SU-DHL-6 (cell line): ENCODE measurements at regions not wholly inside any gene's neighbourhood (a gene's known extent, or its start where the extent isn't known, plus 50 kb on each side); places are given as distances from the start of the nearest gene placed in this dataset.
"Not testable (repeated sequence)": the region's sequence is repeated elsewhere in the genome, so short reads cannot be mapped to it uniquely, and the experiment has no call there.

Experiments
- H2AFZ ChIP-seq: fragments of 200-600 bp; sonication (generic); 2 replicates; pipeline ENCODE4 v1.6.1; 2014; ENCODE audit warnings: low read depth, mild to moderate bottlenecking, moderate library complexity, mixed read lengths, antibody characterized with exemption, low read length; ENCODE audit not compliant: severe bottlenecking
- H3F3A ChIP-seq: fragments of 200-600 bp; shearing (Covaris generic); 2 replicates; pipeline ENCODE4 v1.6.0; 2016; ENCODE audit warnings: antibody characterized with exemption, mild to moderate bottlenecking; ENCODE audit not compliant: insufficient read depth
- H3K27ac ChIP-seq: fragments of 200-600 bp; sonication (generic); 2 replicates; pipeline ENCODE4 v1.5.1; 2016; ENCODE audit warnings: low read depth, mild to moderate bottlenecking, low read length, moderate library complexity, mixed read lengths
- H3K27me3 ChIP-seq: fragments of 200-600 bp; sonication (generic), shearing (Covaris generic); 2 replicates; pipeline ENCODE4 v1.6.0; 2014; ENCODE audit warnings: mild to moderate bottlenecking, low read length
- H3K36me3 ChIP-seq: fragments of 200-600 bp; sonication (generic); 2 replicates; pipeline ENCODE4 v1.6.1; 2014; ENCODE audit warnings: mild to moderate bottlenecking, low read length, mixed read lengths
- H3K4me2 ChIP-seq: fragments of 300-600, 200-600 bp; shearing (Covaris generic), sonication (generic); 2 replicates; pipeline ENCODE4 v1.6.0; 2014; ENCODE audit warnings: low read length, low read depth, mild to moderate bottlenecking; ENCODE audit not compliant: poor library complexity, severe bottlenecking
- H3K4me3 ChIP-seq: fragments of 200-600 bp; sonication (generic); 2 replicates; pipeline ENCODE4 v1.5.1; 2014; ENCODE audit warnings: antibody characterized with exemption, low read length, mild to moderate bottlenecking, mixed read lengths; ENCODE audit not compliant: insufficient read depth, poor library complexity, severe bottlenecking
- H3K79me2 ChIP-seq: fragments of 200-600 bp; sonication (generic); 2 replicates; pipeline ENCODE4 v1.6.1; 2014; ENCODE audit warnings: mild to moderate bottlenecking, low read length, moderate library complexity; ENCODE audit not compliant: insufficient read depth
- H3K9ac ChIP-seq: fragments of 200-600 bp; sonication (generic); 2 replicates; pipeline ENCODE4 v1.7.0; 2014; ENCODE audit warnings: mild to moderate bottlenecking, low read length
- H3K9me2 ChIP-seq: fragments of 200-600 bp; sonication (generic); replicated peaks from 2 replicates; pipeline ENCODE4 v1.6.1; 2014; ENCODE audit warnings: low read length; ENCODE audit not compliant: insufficient read depth
- H3K9me3 ChIP-seq: fragments of 200-600 bp; sonication (generic); 2 replicates; pipeline ENCODE4 v1.6.1; 2014; ENCODE audit warnings: low read length, mixed read lengths; ENCODE audit not compliant: insufficient read depth
- H4K20me1 ChIP-seq: fragments of 200-600 bp; sonication (generic); 2 replicates; pipeline ENCODE4 v1.6.1; 2014; ENCODE audit warnings: low read depth, mild to moderate bottlenecking, antibody characterized with exemption, low read length, moderate library complexity, mixed read lengths
- CTCF ChIP-seq: fragments of 200-600 bp; sonication (generic); IDR thresholded peaks from one replicate; pipeline ENCODE4 v1.5.1; 2017; ENCODE audit warnings: antibody characterized with exemption, mild to moderate bottlenecking, low read length, moderate library complexity; ENCODE audit not compliant: insufficient read depth, poor library complexity, severe bottlenecking
- EZH2phosphoT487 ChIP-seq: fragments of 200-600 bp; sonication (generic), shearing (Covaris generic); conservative IDR thresholded peaks from 2 replicates; pipeline ENCODE4 v1.6.1; 2018; ENCODE audit warnings: mild to moderate bottlenecking, antibody characterized with exemption, low read length, moderate library complexity, mixed read lengths

- H4K20me1 ChIP-seq, result no peaks in the 10 kb centered on the region
- no peaks in the 10 kb centered on the region for H3K9me2 ChIP-seq
- H3K4me3 ChIP-seq, result no peak overlapping the region
- H3K27ac ChIP-seq, result no peak overlapping the region
- H3K36me3 ChIP-seq, result no peaks in the 10 kb centered on the region
- no peaks in the 10 kb centered on the region for H3K9me3 ChIP-seq
- H3K79me2 ChIP-seq, result no peaks in the 10 kb centered on the region
- H3K9ac ChIP-seq, result no peak overlapping the region
- H3K4me2 ChIP-seq, result no peak overlapping the region
- TF ChIP-seq CTCF, result no peak
- no peak for TF ChIP-seq EZH2phosphoT487
- H3K27me3 ChIP-seq, result no peaks in the 10 kb centered on the region
- no peak overlapping the region for H2AFZ ChIP-seq
- no peaks in the 10 kb centered on the region for H3F3A ChIP-seq
These were observed 204.0 kb upstream of the AVPR1A start for GRCh38 chr12:63354969-63355368.

GRCh38 chr12:63353559-63353958 lies 202.6 kb upstream of the AVPR1A start:
- H2AFZ ChIP-seq, result no peak overlapping the region
- TF ChIP-seq CTCF (no peak), EZH2phosphoT487 (no peak)
- H3K9me2 ChIP-seq, result no peaks in the 10 kb centered on the region
- no peak overlapping the region for H3K4me3 ChIP-seq
- no peaks in the 10 kb centered on the region for H3K9me3 ChIP-seq
- H3K36me3 ChIP-seq, result no peaks in the 10 kb centered on the region
- H3K4me2 ChIP-seq, result no peak overlapping the region
- no peaks in the 10 kb centered on the region for H4K20me1 ChIP-seq
- H3F3A ChIP-seq, result no peaks in the 10 kb centered on the region
- no peaks in the 10 kb centered on the region for H3K79me2 ChIP-seq
- no peak overlapping the region for H3K27ac ChIP-seq
- H3K9ac ChIP-seq, result no peak overlapping the region
- no peaks in the 10 kb centered on the region for H3K27me3 ChIP-seq

GRCh38 chr12:63351370-63351769 lies 200.4 kb upstream of the AVPR1A start:
- H3K4me2 ChIP-seq, result no peak overlapping the region
- no peaks in the 10 kb centered on the region for H4K20me1 ChIP-seq
- no peaks in the 10 kb centered on the region for H3K79me2 ChIP-seq
- H3K9me3 ChIP-seq, result no peaks in the 10 kb centered on the region
- no peaks in the 10 kb centered on the region for H3F3A ChIP-seq
- no peaks in the 10 kb centered on the region for H3K27me3 ChIP-seq
- no peak overlapping the region for H3K4me3 ChIP-seq
- no peaks in the 10 kb centered on the region for H3K36me3 ChIP-seq
- H3K9ac ChIP-seq, result no peak overlapping the region
- H2AFZ ChIP-seq, result no peak overlapping the region
- TF ChIP-seq CTCF, result no peak
- no peak for TF ChIP-seq EZH2phosphoT487
- H3K9me2 ChIP-seq, result no peaks in the 10 kb centered on the region
- no peak overlapping the region for H3K27ac ChIP-seq

GRCh38 chr12:63348556-63348955 lies 197.6 kb upstream of the AVPR1A start:
- H3K36me3 ChIP-seq, result no peaks in the 10 kb centered on the region
- H2AFZ ChIP-seq, result no peak overlapping the region
- no peaks in the 10 kb centered on the region for H3K9me2 ChIP-seq
- no peak overlapping the region for H3K9ac ChIP-seq
- TF ChIP-seq CTCF (no peak), EZH2phosphoT487 (no peak)
- no peaks in the 10 kb centered on the region for H3K27me3 ChIP-seq
- H3K4me3 ChIP-seq, result no peak overlapping the region
- H3K27ac ChIP-seq, result no peak overlapping the region
- no peaks in the 10 kb centered on the region for H3F3A ChIP-seq
- H3K4me2 ChIP-seq, result no peak overlapping the region
- no peaks in the 10 kb centered on the region for H4K20me1 ChIP-seq
- no peaks in the 10 kb centered on the region for H3K79me2 ChIP-seq
- H3K9me3 ChIP-seq, result no peaks in the 10 kb centered on the region

- H3F3A ChIP-seq, H3K79me2 ChIP-seq, H3K9me2 ChIP-seq, H3K4me2 ChIP-seq, H4K20me1 ChIP-seq, H3K9ac ChIP-seq, H3K9me3 ChIP-seq, H3K27me3 ChIP-seq, H3K27ac ChIP-seq, H3K4me3 ChIP-seq, H2AFZ ChIP-seq, H3K36me3 ChIP-seq: not testable (repeated sequence)
These were observed 186.2 kb upstream of the AVPR1A start for GRCh38 chr12:63337158-63337557.
